ENCODE measurements at regions not wholly inside any gene's neighbourhood (a gene's known extent, or its start where the extent isn't known, plus 50 kb on each side); places are given as distances from the start of the nearest gene placed in this dataset.
"Not testable (repeated sequence)": the region's sequence is repeated elsewhere in the genome, so short reads cannot be mapped to it uniquely, and the experiment has no call there.

DNA sequence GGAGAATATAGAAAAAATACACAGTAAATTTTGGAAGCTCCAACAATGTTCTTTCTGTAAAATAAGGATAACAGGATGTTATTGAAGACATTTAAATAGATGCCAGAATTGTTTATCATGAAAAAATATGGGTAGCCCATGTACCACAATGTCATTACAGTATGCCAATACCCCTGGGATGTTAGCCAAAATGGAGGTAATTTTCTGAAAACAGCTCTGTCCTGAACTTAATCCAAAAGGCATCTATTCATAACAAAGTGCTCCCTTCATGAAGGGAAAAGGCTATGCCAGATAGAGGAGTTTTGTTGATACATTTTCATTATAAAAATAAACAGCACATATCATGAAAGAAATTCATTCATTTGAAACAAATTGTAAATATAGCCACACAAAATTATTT, 1902.6 kb upstream of the AGA start:
- no peak for DNase-seq (ENCODE audit: extremely low read depth, low read depth)
- no peak overlapping the region for H3K4me3 ChIP-seq (replicated peaks; ENCODE audit: low read depth, low read length)
- TF ChIP-seq CTCF (IDR thresholded peaks at IDR 0.05; ENCODE audit: low read depth, low read length, missing control alignments) = no peak

DNA sequence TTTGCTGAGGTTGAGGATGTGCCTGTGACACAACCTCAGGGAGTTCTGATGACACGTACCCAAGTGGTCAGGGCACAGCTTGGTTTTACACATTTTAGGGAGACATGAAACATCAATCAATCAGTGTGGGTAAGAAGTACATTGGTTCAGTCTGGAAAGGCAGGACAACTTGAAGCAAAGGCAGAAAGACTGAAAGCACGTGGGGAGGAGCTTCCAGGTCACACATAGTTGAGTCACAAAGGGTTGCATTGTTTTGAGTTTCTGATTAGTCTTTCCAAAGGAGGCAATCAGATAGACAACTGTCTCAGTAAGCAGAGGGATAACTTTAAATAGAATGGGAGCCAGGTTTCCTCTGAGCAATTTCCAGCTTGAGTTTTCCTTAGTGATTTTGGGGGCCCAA, 1910.0 kb upstream of the AGA start:
- no peak for TF ChIP-seq CTCF (IDR thresholded peaks at IDR 0.05; ENCODE audit: low read depth, low read length, missing control alignments)
- no peak overlapping the region for H3K4me3 ChIP-seq (replicated peaks; ENCODE audit: low read depth, low read length)
- no peak for DNase-seq (ENCODE audit: extremely low read depth, low read depth)

DNA sequence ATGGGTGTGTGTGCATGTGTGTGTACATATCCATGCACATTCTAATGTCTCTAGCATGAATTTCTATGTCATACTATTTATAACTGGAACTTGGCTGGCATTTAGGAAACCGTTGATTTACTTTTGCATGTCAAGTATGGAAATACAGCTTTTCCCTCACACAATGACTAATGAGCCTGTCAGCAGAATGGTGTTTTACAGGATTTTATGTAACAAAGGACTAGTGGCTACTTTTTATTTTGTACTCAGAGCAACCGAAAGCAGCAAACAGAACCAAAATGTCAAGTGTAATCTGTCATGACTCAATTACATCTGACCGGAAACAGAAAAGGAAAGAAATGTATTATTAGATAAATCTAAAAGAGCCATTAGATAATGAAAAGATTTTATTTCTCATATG, 1911.5 kb upstream of the AGA start:
- H3K4me3 ChIP-seq (replicated peaks; ENCODE audit: low read depth, low read length) = no peak overlapping the region
- DNase-seq (ENCODE audit: extremely low read depth, low read depth) = no peak
- TF ChIP-seq CTCF (IDR thresholded peaks at IDR 0.05; ENCODE audit: low read depth, low read length, missing control alignments) = no peak

DNA sequence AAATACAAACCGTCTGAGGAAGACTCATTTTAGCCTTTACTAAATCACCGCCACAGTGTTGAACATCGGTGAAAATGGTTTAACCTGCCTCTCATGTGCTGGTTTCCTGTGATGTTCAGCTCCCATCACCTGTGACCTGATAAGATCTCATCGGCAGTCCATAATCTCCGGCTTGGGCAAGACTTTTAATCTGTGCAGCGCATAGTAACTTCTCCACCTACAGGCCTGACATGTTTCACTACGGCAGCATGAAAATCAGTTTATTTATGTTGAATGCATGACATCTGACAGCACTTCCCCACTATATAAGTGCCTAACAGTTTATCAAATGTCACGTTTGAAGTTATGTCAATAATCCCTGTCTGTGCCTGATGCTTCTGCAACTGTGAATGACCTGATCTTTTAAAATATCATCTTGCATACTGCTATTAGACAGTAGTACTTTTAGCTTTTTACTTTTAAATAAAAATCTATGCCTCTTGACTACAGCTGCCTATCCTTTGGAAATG, 1919.8 kb upstream of the AGA start:
- no peak for DNase-seq (ENCODE audit: extremely low read depth, low read depth)
- no peak overlapping the region for H3K4me3 ChIP-seq (replicated peaks; ENCODE audit: low read depth, low read length)

GRCh38 chr4:179365932-179366331, 1923.7 kb upstream of the AGA start:
- DNase-seq (ENCODE audit: extremely low read depth, low read depth); H3K4me3 ChIP-seq (replicated peaks; ENCODE audit: low read depth, low read length): not testable (repeated sequence)

More for the DNA sequence above, 1919.8 kb upstream of the AGA start:
- no peak for TF ChIP-seq CTCF (IDR thresholded peaks at IDR 0.05; ENCODE audit: low read depth, low read length, missing control alignments)

GRCh38 chr4:179372242-179372641, 1930.0 kb upstream of the AGA start:
- no peak for TF ChIP-seq CTCF (IDR thresholded peaks at IDR 0.05; ENCODE audit: low read depth, low read length, missing control alignments)
- no peak for DNase-seq (ENCODE audit: extremely low read depth, low read depth)
- no peak overlapping the region for H3K4me3 ChIP-seq (replicated peaks; ENCODE audit: low read depth, low read length)

- TF ChIP-seq CTCF (IDR thresholded peaks at IDR 0.05; ENCODE audit: low read depth, low read length, missing control alignments) = no peak
- no peak overlapping the region for H3K4me3 ChIP-seq (replicated peaks; ENCODE audit: low read depth, low read length)
- no peak for DNase-seq (ENCODE audit: extremely low read depth, low read depth)
Measured at GRCh38 chr4:179372746-179373145, 1930.5 kb upstream of the AGA start.

- not testable (repeated sequence) for H3K4me3 ChIP-seq (replicated peaks; ENCODE audit: low read depth, low read length); DNase-seq (ENCODE audit: extremely low read depth, low read depth)
Measured at GRCh38 chr4:179378847-179379246, 1936.6 kb upstream of the AGA start.

Measured in HFF-Myc (cell line).